ENCODE measurements at regions not wholly inside any gene's neighbourhood (a gene's known extent, or its start where the extent isn't known, plus 50 kb on each side); places are given as distances from the start of the nearest gene placed in this dataset.
"Not testable (repeated sequence)": the region's sequence is repeated elsewhere in the genome, so short reads cannot be mapped to it uniquely, and the experiment has no call there.

DNA sequence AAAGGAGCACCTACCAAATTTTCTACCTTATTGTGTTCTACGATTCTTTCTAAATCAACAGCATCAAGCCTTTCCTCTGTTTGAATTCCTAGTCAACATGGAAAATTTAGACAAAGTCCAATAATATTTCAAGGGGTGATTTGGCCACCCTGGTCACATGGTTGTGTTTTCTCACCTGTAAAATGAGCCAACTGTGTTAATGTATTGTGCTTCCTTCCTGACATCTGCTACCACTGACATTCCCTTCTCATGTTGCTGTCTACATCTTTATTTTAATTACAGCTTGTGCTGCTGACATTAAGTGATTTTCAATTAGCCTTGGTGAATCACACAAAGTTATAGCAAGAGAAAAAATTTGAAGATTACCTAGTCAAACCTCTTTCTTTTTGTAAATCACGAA, 83.0 kb upstream of the NPSR1 start:
- TF ChIP-seq, protein P1, sequence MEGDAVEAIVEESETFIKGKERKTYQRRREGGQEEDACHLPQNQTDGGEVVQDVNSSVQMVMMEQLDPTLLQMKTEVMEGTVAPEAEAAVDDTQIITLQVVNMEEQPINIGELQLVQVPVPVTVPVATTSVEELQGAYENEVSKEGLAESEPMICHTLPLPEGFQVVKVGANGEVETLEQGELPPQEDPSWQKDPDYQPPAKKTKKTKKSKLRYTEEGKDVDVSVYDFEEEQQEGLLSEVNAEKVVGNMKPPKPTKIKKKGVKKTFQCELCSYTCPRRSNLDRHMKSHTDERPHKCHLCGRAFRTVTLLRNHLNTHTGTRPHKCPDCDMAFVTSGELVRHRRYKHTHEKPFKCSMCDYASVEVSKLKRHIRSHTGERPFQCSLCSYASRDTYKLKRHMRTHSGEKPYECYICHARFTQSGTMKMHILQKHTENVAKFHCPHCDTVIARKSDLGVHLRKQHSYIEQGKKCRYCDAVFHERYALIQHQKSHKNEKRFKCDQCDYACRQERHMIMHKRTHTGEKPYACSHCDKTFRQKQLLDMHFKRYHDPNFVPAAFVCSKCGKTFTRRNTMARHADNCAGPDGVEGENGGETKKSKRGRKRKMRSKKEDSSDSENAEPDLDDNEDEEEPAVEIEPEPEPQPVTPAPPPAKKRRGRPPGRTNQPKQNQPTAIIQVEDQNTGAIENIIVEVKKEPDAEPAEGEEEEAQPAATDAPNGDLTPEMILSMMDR (IDR thresholded peaks at IDR 0.05; ENCODE audit: insufficient read depth, low read depth, low read length, missing control alignments) = no peak
- no peak overlapping the region for H3K4me3 ChIP-seq (ENCODE audit: low read depth, low read length)
- DNase-seq (ENCODE audit: low read depth) = no peak

- not testable (repeated sequence) for DNase-seq (ENCODE audit: low read depth); H3K4me3 ChIP-seq (ENCODE audit: low read depth, low read length)
These were observed 80.1 kb upstream of the NPSR1 start for GRCh38 chr7:34577934-34578333.

DNA sequence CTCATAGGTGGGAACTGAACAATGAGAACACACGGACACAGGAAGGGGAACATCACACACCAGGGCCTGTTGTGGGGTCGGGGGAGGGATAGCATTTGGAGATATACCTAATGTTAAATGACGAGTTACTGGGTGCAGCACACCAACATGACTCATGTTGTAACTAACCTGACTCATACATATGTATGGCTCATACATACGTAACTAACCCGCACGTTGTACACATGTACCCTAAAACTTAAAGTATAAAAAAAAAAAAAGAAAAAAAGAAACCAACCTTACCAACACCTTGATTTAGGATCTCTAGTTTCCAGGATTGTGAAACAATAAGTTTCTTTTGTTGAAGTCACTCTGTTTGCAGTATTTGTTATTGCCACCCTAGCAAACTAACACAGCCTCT, 76.3 kb upstream of the NPSR1 start:
- H3K4me3 ChIP-seq (ENCODE audit: low read depth, low read length); DNase-seq (ENCODE audit: low read depth): not testable (repeated sequence)

- TF ChIP-seq, protein P1 (IDR thresholded peaks at IDR 0.05; ENCODE audit: insufficient read depth, low read depth, low read length, missing control alignments) = no peak
- DNase-seq (ENCODE audit: low read depth) = no peak
- H3K4me3 ChIP-seq (ENCODE audit: low read depth, low read length) = no peak overlapping the region
These were observed 73.5 kb upstream of the NPSR1 start for GRCh38 chr7:34584526-34584925.

GRCh38 chr7:34596887-34597286, 61.1 kb upstream of the NPSR1 start:
- DNase-seq (ENCODE audit: low read depth) = no peak
- TF ChIP-seq, protein P1 (IDR thresholded peaks at IDR 0.05; ENCODE audit: insufficient read depth, low read depth, low read length, missing control alignments) = peak; percentile 7
- no peak overlapping the region for H3K4me3 ChIP-seq (ENCODE audit: low read depth, low read length)

- DNase-seq (ENCODE audit: low read depth) = no peak
- no peak overlapping the region for H3K4me3 ChIP-seq (ENCODE audit: low read depth, low read length)
- TF ChIP-seq, protein P1 (IDR thresholded peaks at IDR 0.05; ENCODE audit: insufficient read depth, low read depth, low read length, missing control alignments) = no peak
These were observed 54.1 kb upstream of the NPSR1 start for GRCh38 chr7:34603711-34604444.

Measured in GM12865 (cell line).